Smooth muscle cell (in vitro differentiated cells): ENCODE measurements at regions not wholly inside any gene's neighbourhood (a gene's known extent, or its start where the extent isn't known, plus 50 kb on each side); places are given as distances from the start of the nearest gene placed in this dataset.

Experiments used
- DNase-seq: peaks from one replicate; lab custom pipeline; 2025; ENCODE audit not compliant: unreplicated experiment; lab: John Stamatoyannopoulos, UW
- H2AFZ ChIP-seq: fragments of 200-600 bp; sonication (generic); 2 replicates; pipeline ENCODE4 v1.6.0; 2016; ENCODE audit warnings: antibody characterized with exemption, low read depth, mild to moderate bottlenecking
- H3F3A ChIP-seq: fragments of 200-600 bp; sonication (generic); 2 replicates; pipeline ENCODE4 v1.6.0; 2017; ENCODE audit warnings: antibody characterized with exemption, low read depth
- H3K27ac ChIP-seq: fragments of 200-600 bp; sonication (generic); 2 replicates; pipeline ENCODE4 v1.5.1; 2016; ENCODE audit warnings: low read depth, mild to moderate bottlenecking
- H3K27me3 ChIP-seq: fragments of 200-600 bp; sonication (generic); 2 replicates; pipeline ENCODE4 v1.6.1; 2016; ENCODE audit warnings: low read depth, mild to moderate bottlenecking
- H3K36me3 ChIP-seq: fragments of 200-600 bp; sonication (generic); 2 replicates; pipeline ENCODE4 v1.5.1; 2016; ENCODE audit warnings: low read depth
- H3K4me1 ChIP-seq: fragments of 200-600 bp; sonication (generic); 2 replicates; pipeline ENCODE4 v1.5.1; 2016; ENCODE audit warnings: low read depth
- H3K4me2 ChIP-seq: fragments of 200-600 bp; sonication (generic); 2 replicates; pipeline ENCODE4 v1.6.0; 2016; ENCODE audit warnings: mild to moderate bottlenecking
- H3K4me3 ChIP-seq: fragments of 200-600 bp; sonication (generic); 2 replicates; pipeline ENCODE4 v1.5.1; 2016; ENCODE audit warnings: mild to moderate bottlenecking
- H3K79me2 ChIP-seq: fragments of 200-600 bp; sonication (generic); 2 replicates; pipeline ENCODE4 v1.6.0; 2016; ENCODE audit warnings: low read depth, mild to moderate bottlenecking
- H3K9ac ChIP-seq: fragments of 200-600 bp; sonication (generic); 2 replicates; pipeline ENCODE4 v1.6.0; 2016; ENCODE audit warnings: low read depth
- H3K9me3 ChIP-seq: fragments of 200-600 bp; sonication (generic); replicated peaks from 2 replicates; pipeline ENCODE4 v1.5.1; 2016; ENCODE audit warnings: low read depth
- H4K20me1 ChIP-seq: fragments of 200-600 bp; sonication (generic); 2 replicates; pipeline ENCODE4 v1.6.0; 2016; ENCODE audit warnings: low read depth
- WGBS: methylation state at CpG from one replicate; pipeline ENCODE4 v1.1.7; 2016; ENCODE audit warnings: low lambda C conversion rate; 5-methylcytosine and 5-hydroxymethylcytosine counted together
- TF ChIP-seq, protein P1 (sequence below): fragments of 200-600 bp; sonication (generic); IDR thresholded peaks from 2 replicates; pipeline ENCODE4 v1.5.1; 2017; ENCODE audit warnings: borderline replicate concordance, mild to moderate bottlenecking, antibody characterized with exemption; ENCODE audit not compliant: insufficient read depth, poor library complexity, severe bottlenecking

DNA sequence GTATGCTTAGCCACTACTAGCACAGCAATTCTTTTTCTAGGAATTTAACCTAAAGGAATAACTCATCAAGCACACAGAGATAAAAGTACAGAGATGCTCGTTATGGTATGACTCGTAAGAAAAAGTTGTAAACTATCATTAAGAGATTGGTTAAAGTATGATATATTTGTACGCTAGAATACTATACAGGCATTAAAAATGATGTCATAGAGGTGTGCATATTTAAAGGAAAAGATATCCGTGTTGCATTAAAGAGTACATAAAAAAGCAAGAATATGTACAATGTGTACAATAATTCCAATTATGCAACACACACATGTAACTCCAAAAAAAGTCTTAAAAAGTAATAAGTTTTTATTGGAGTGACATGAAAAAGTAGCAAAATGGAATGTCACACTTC is 54.5 kb upstream of the PALM2AKAP2 start:
- H3K27ac ChIP-seq: no peak overlapping the region
- no peaks in the 10 kb centered on the region for H4K20me1 ChIP-seq
- no peaks in the 10 kb centered on the region for H3K27me3 ChIP-seq
- no peak overlapping the region for H3K4me3 ChIP-seq
- no peak overlapping the region for H2AFZ ChIP-seq
- H3K36me3 ChIP-seq: no peaks in the 10 kb centered on the region
- H3K79me2 ChIP-seq: no peaks in the 10 kb centered on the region
- no peak for DNase-seq
- 68% methylated on average over 4 of the region's 4 CpGs for WGBS
- H3K4me1 ChIP-seq: no peaks in the 10 kb centered on the region
- H3K4me2 ChIP-seq: no peak overlapping the region
- H3K9ac ChIP-seq: no peak overlapping the region
- no peaks in the 10 kb centered on the region for H3F3A ChIP-seq
- TF ChIP-seq, protein P1, sequence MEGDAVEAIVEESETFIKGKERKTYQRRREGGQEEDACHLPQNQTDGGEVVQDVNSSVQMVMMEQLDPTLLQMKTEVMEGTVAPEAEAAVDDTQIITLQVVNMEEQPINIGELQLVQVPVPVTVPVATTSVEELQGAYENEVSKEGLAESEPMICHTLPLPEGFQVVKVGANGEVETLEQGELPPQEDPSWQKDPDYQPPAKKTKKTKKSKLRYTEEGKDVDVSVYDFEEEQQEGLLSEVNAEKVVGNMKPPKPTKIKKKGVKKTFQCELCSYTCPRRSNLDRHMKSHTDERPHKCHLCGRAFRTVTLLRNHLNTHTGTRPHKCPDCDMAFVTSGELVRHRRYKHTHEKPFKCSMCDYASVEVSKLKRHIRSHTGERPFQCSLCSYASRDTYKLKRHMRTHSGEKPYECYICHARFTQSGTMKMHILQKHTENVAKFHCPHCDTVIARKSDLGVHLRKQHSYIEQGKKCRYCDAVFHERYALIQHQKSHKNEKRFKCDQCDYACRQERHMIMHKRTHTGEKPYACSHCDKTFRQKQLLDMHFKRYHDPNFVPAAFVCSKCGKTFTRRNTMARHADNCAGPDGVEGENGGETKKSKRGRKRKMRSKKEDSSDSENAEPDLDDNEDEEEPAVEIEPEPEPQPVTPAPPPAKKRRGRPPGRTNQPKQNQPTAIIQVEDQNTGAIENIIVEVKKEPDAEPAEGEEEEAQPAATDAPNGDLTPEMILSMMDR: no peak
- no peaks in the 10 kb centered on the region for H3K9me3 ChIP-seq

DNA sequence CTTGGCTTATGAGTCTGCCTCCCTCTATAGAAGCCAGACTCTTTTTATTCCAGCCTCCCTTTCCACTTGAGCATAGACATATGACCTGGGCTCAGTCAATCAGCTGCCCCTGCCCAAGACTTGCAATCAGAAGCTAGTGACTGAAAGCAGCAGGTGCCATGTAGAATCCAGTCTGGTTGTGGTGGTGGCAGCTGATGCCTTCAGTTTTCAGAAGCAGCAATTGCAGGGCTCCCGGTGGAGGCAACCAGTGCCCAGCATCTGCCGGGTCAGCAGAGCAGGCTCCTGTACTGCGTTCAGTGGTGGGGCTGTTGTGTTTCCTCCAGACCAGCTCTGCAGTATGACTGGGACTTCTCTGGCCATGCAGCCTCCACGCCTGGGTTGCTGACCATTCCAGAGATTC is 53.9 kb upstream of the PALM2AKAP2 start:
- Histone ChIP-seq H3F3A (no peaks in the 10 kb centered on the region), H4K20me1 (no peaks in the 10 kb centered on the region), H3K4me1 (no peaks in the 10 kb centered on the region), H2AFZ (no peak overlapping the region), H3K9ac (no peak overlapping the region), H3K9me3 (no peaks in the 10 kb centered on the region), H3K27me3 (no peaks in the 10 kb centered on the region), H3K27ac (no peak overlapping the region), H3K36me3 (no peaks in the 10 kb centered on the region), H3K79me2 (no peaks in the 10 kb centered on the region), H3K4me2 (no peak overlapping the region), H3K4me3 (no peak overlapping the region)
- TF ChIP-seq, protein P1: no peak
- no peak for DNase-seq
- WGBS: 79% methylated on average over 4 of the region's 4 CpGs

DNA sequence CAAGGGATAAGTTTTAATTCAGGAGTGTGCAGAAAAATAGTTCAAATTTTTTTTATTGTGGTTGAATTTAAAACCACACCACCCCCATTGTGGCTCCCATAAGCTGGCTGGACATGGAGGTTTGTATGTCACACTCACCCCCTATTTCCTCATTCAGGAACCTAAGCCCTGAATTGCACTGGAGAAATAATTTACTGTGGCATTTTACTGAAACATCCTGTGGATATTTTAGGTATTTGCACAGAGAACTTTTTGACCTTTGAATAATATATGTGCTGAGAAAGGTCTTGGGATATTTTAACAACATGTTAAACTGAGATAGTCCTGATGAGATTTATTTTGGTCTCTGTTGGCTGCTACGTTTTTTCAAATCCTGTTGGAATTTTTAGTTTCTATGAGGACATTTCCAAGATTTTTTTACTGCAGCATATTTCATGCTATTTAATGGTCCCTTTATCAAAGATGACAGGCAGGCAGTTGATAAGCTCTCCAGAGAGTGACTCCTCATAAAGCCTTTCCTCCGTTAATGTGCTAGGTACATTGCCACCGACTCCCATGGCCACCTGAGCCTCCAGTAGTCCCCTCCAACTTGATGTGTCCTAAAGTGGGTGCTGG is 51.2 kb upstream of the PALM2AKAP2 start:
- DNase-seq: no peak
- Histone ChIP-seq H3K36me3 (no peaks in the 10 kb centered on the region), H4K20me1 (no peaks in the 10 kb centered on the region)

More for the DNA sequence above, 51.2 kb upstream of the PALM2AKAP2 start:
- no peaks in the 10 kb centered on the region for H3K27me3 ChIP-seq
- no peaks in the 10 kb centered on the region for H3K9me3 ChIP-seq
- no peak overlapping the region for H3K9ac ChIP-seq
- H2AFZ ChIP-seq: no peak overlapping the region
- no peaks in the 10 kb centered on the region for H3K4me1 ChIP-seq
- TF ChIP-seq, protein P1: no peak
- H3K27ac ChIP-seq: no peak overlapping the region
- no peak overlapping the region for H3K4me3 ChIP-seq
- WGBS: 63% methylated on average over 3 of the region's 3 CpGs
- H3F3A ChIP-seq: no peaks in the 10 kb centered on the region
- H3K4me2 ChIP-seq: no peak overlapping the region
- no peaks in the 10 kb centered on the region for H3K79me2 ChIP-seq
